GM12874 (cell line): ENCODE measurements at regions not wholly inside any gene's neighbourhood (a gene's known extent, or its start where the extent isn't known, plus 50 kb on each side); places are given as distances from the start of the nearest gene placed in this dataset.

ENCODE experiments used
- TF ChIP-seq, protein P1 (sequence below): IDR thresholded peaks from 2 replicates; pipeline ENCODE4 v1.5.1; 2011; ENCODE audit warnings: low read depth, mild to moderate bottlenecking, control low read depth, low read length, moderate library complexity; ENCODE audit not compliant: insufficient read depth

DNA sequence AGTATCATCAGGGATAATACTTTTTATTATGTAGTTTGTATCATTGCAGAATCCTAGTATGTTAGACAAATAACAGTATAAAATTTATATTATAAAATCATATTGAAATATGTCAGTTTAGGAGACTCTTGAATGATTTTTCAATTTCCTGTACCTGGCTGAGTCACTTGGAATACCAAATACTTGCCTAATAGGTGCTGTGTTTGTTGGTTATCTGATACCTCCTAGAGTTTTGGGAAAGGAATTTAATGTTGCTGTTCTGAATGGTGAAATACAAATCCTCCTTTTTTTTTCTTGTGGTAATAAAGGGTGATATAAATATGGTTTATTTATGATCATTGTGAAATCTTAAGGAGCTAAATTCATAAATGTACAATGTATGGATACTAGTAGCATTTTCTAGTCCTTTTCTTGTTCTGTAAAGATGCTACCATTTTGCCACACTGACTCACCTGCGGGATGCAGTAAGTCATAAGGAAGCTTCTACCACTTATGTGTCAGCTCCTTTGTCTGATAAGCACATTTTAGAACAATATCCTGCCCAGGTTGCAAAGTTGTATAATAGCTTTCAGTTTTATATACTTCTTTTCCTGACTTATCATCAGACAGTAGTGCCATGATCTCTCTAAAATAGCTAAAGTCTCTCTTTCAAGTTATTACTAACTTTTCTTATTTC is 465.5 kb downstream of the XIRP2 start:
- TF ChIP-seq, protein P1, sequence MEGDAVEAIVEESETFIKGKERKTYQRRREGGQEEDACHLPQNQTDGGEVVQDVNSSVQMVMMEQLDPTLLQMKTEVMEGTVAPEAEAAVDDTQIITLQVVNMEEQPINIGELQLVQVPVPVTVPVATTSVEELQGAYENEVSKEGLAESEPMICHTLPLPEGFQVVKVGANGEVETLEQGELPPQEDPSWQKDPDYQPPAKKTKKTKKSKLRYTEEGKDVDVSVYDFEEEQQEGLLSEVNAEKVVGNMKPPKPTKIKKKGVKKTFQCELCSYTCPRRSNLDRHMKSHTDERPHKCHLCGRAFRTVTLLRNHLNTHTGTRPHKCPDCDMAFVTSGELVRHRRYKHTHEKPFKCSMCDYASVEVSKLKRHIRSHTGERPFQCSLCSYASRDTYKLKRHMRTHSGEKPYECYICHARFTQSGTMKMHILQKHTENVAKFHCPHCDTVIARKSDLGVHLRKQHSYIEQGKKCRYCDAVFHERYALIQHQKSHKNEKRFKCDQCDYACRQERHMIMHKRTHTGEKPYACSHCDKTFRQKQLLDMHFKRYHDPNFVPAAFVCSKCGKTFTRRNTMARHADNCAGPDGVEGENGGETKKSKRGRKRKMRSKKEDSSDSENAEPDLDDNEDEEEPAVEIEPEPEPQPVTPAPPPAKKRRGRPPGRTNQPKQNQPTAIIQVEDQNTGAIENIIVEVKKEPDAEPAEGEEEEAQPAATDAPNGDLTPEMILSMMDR, result no peak

DNA sequence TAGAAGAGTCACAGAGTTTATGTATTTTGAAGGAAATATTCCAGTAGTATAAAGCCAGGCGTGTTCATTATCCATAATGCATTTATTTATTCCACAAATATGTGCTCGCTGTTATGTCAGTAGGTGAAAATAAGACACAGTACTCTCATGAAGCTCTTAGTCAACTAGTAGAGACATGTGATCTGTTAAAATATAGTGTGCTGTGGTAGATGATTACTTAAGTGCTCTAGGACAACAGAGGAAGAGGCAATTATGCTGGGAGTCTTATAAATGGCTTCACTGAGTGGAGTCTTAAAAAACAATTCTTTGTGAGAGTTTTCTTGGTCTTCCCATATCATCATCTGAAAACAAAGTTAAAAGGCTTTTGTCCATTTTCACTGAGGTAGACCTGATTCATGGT is 457.3 kb downstream of the XIRP2 start:
- TF ChIP-seq, protein P1, result no peak

DNA sequence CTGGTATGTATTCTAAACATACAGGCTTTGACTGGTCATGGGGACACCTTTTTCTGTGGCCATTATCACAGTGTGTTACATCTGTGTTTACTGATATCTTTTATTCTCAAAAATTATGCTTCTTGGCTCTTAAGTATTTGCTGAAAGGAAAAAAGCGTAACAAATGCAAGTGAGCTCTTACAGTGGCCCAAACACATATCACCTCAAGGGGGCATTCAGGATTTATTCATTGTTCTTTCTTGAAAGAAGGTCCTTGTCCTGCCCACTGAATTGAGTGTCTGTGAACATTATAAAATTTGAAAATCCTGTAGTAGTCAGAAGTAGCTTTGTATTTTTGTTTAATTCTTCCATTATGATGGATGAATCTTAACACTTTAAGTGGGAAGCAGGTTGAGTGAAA is 454.5 kb downstream of the XIRP2 start:
- TF ChIP-seq, protein P1, result no peak

DNA sequence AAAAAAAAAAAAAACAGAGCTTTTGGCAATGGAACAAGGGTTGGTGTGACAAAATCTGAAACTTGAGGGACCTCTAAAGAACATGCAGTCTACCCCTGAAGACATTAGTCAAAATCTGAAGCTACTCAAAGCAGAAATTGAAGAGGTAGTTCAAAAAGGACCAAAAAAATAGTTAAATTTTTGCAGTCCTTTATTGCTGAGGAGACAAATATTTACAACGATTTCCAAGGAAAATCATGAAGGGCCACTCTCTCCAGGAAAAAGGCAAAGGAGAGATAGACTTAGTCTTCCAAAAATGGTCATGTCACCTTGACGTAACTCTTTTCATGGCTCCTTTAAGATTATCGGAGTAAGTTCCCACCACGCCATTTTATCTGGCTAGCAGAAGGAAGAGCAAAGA is 452.0 kb downstream of the XIRP2 start:
- TF ChIP-seq, protein P1, result no peak

DNA sequence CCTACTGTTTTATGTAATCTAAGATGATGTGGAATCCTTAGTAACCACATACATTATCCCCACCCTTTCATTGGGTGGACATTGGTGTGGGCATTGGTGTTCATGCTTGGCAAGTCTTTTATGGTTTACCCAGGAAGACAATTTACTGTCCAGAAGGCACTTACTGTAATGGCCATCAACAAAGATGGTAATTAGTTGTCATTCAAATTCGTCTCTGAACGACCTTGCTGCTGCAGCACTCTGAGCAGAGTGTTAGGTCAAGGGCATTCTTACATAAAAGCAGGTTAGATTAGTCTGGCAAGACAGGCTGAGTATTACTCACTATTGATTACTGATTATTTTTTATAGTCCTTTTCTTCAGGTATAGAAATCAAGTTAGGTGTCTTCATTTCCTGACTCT is 447.9 kb downstream of the XIRP2 start:
- TF ChIP-seq, protein P1, result no peak

DNA sequence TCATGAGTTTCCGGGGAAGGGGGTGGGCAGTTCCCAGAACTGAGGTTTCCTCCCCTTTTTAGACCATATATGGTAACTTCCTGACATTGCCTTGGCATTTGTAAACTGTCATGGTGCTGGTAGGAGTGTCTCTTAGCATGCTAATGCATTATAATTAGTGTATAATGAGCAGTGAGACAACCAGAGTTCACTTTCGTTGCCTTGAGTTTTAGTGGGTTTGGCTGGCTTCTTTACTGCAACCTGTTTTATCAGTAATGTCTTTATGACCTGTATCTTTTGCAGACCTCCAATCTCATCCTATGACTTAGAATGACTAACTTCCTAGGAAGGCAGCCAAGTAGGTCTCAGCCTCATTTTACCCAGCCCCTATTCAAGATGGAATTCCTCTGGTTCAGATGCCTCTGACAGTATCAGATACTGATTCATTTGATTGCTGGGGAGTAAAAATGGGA is 447.3 kb downstream of the XIRP2 start:
- TF ChIP-seq, protein P1, result no peak

DNA sequence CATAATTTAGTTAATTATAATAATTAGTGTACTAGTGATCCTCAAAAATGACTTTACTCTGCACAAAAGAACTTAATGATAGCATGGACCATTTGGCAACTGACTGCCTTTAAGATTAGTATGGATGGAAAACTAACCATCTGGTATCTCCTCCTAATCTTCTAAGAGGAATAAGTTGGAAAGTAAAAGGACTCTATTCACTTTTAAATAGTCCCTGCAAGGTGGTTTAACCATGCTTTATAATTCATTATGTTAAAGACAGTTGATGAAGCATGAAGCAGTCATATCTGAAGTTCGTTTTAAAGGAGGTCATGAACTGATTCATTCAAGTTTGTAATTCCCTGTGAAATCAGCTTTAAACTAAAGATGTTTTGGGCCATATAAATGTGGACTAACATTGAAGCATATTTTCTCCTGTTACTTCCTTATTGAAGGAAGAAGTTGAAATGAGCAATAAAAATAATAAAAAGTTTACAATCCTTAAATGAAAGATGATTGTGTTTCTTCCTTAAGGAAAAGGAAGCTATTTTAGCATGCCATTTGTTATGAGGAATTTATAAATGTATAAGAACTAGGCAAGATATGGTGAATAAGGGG is 446.0 kb downstream of the XIRP2 start:
- TF ChIP-seq, protein P1, result no peak
